Activated naive CD4-positive, alpha-beta T cell treated with anti-CD3 and anti-CD28 coated beads, Interleukin-2, amount 10 ng/mL, durations not matched to agents 7 days and 5 days (primary cell): ENCODE measurements at regions not wholly inside any gene's neighbourhood (a gene's known extent, or its start where the extent isn't known, plus 50 kb on each side); places are given as distances from the start of the nearest gene placed in this dataset.

Experiments
- CTCF ChIA-PET: fragments of 350-600 bp; sonication (Branson Sonifier 250); formaldehyde crosslinking; loops from one replicate; lab custom pipeline; 2021; ENCODE audit warnings: antibody characterized with exemption; lab: Charles Lee
- DNase-seq: peaks from one replicate; pipeline ENCODE4 v3.0.0-alpha.2; 2020
- H3K27ac Mint-ChIP-seq: one replicate; pipeline ENCODE4 v1.8.0; 2021; ENCODE audit warnings: mild to moderate bottlenecking, moderate library complexity, mixed read lengths
- H3K27me3 Mint-ChIP-seq: one replicate; pipeline ENCODE4 v1.8.0; 2021; ENCODE audit warnings: mild to moderate bottlenecking, mixed read lengths
- H3K36me3 Mint-ChIP-seq: one replicate; pipeline ENCODE4 v1.8.0; 2021; ENCODE audit warnings: mixed read lengths
- H3K4me1 Mint-ChIP-seq: one replicate; pipeline ENCODE4 v1.8.0; 2021; ENCODE audit warnings: mixed read lengths
- H3K4me3 Mint-ChIP-seq: one replicate; pipeline ENCODE4 v1.8.0; 2021; ENCODE audit warnings: mild to moderate bottlenecking, moderate library complexity, mixed read lengths
- H3K9me3 Mint-ChIP-seq: one replicate; pipeline ENCODE4 v1.8.0; 2021; ENCODE audit warnings: mixed read lengths

GRCh38 chr13:44752164-44752563 is 176.0 kb upstream of the TSC22D1 start:
- CTCF ChIA-PET = no interaction called here
- no peaks in the 10 kb centered on the region for H3K4me1 Mint-ChIP-seq
- no peak overlapping the region for H3K27ac Mint-ChIP-seq
- no peak for DNase-seq
- no peaks in the 10 kb centered on the region for H3K9me3 Mint-ChIP-seq
- no peak overlapping the region for H3K4me3 Mint-ChIP-seq
- no peaks in the 10 kb centered on the region for H3K27me3 Mint-ChIP-seq
- no peaks in the 10 kb centered on the region for H3K36me3 Mint-ChIP-seq

- Mint-ChIP-seq H3K4me1 (no peaks in the 10 kb centered on the region), H3K27ac (no peak overlapping the region), H3K4me3 (no peak overlapping the region), H3K27me3 (no peaks in the 10 kb centered on the region), H3K36me3 (no peaks in the 10 kb centered on the region), H3K9me3 (no peaks in the 10 kb centered on the region)
- CTCF ChIA-PET = no interaction called here
- DNase-seq = no peak
Measured at GRCh38 chr13:44750630-44751029, 174.5 kb upstream of the TSC22D1 start.

GRCh38 chr13:44749906-44750305 is 173.8 kb upstream of the TSC22D1 start:
- Mint-ChIP-seq H3K27ac (no peak overlapping the region), H3K36me3 (no peaks in the 10 kb centered on the region), H3K27me3 (peaks cover 3% of the 10 kb centered on the region), H3K4me3 (no peak overlapping the region), H3K4me1 (no peaks in the 10 kb centered on the region), H3K9me3 (no peaks in the 10 kb centered on the region)
- no peak for DNase-seq
- CTCF ChIA-PET = interaction anchor here (0.8 kb wide), 1 partner anchor 613 kb away, joined by 3 read pairs; no protein-coding TSS in a partner anchor

GRCh38 chr13:44748439-44748838 is 172.3 kb upstream of the TSC22D1 start:
- peaks cover 5% of the 10 kb centered on the region for H3K27me3 Mint-ChIP-seq
- no peaks in the 10 kb centered on the region for H3K9me3 Mint-ChIP-seq
- no peaks in the 10 kb centered on the region for H3K4me1 Mint-ChIP-seq
- no peak overlapping the region for H3K4me3 Mint-ChIP-seq
- no peaks in the 10 kb centered on the region for H3K36me3 Mint-ChIP-seq
- no peak overlapping the region for H3K27ac Mint-ChIP-seq
- no peak for DNase-seq
- CTCF ChIA-PET = no interaction called here

GRCh38 chr13:44747179-44747578 is 171.0 kb upstream of the TSC22D1 start:
- no peak overlapping the region for H3K4me3 Mint-ChIP-seq
- no peak overlapping the region for H3K27ac Mint-ChIP-seq
- no peaks in the 10 kb centered on the region for H3K9me3 Mint-ChIP-seq
- no peaks in the 10 kb centered on the region for H3K4me1 Mint-ChIP-seq
- CTCF ChIA-PET = no interaction called here
- no peak for DNase-seq
- no peaks in the 10 kb centered on the region for H3K36me3 Mint-ChIP-seq
- peaks cover 5% of the 10 kb centered on the region for H3K27me3 Mint-ChIP-seq

GRCh38 chr13:44746690-44747089 is 170.6 kb upstream of the TSC22D1 start:
- Mint-ChIP-seq H3K36me3 (no peaks in the 10 kb centered on the region), H3K27me3 (peaks cover 5% of the 10 kb centered on the region), H3K9me3 (no peaks in the 10 kb centered on the region), H3K4me3 (no peak overlapping the region), H3K4me1 (no peaks in the 10 kb centered on the region), H3K27ac (no peak overlapping the region)
- no peak for DNase-seq
- CTCF ChIA-PET = no interaction called here

GRCh38 chr13:44744880-44745633 is 168.9 kb upstream of the TSC22D1 start:
- H3K9me3 Mint-ChIP-seq = no peaks in the 10 kb centered on the region
- peaks cover 5% of the 10 kb centered on the region for H3K27me3 Mint-ChIP-seq
- H3K27ac Mint-ChIP-seq = no peak overlapping the region
- CTCF ChIA-PET = interaction anchor here (0.6 kb wide), 1 partner anchor 74 kb away, joined by 3 read pairs; no protein-coding TSS in a partner anchor
- H3K36me3 Mint-ChIP-seq = no peaks in the 10 kb centered on the region
- no peak overlapping the region for H3K4me3 Mint-ChIP-seq
- DNase-seq = no peak
- no peaks in the 10 kb centered on the region for H3K4me1 Mint-ChIP-seq

GRCh38 chr13:44739539-44739938 is 163.4 kb upstream of the TSC22D1 start:
- CTCF ChIA-PET = interaction anchor here (0.7 kb wide), 1 partner anchor 15 kb away, joined by 3 read pairs; no protein-coding TSS in a partner anchor
- Mint-ChIP-seq H3K9me3 (no peaks in the 10 kb centered on the region), H3K27me3 (peaks cover 4% of the 10 kb centered on the region), H3K4me3 (no peak overlapping the region), H3K27ac (no peak overlapping the region), H3K4me1 (no peaks in the 10 kb centered on the region), H3K36me3 (no peaks in the 10 kb centered on the region)
- no peak for DNase-seq

- CTCF ChIA-PET = interaction anchor here (0.6 to 0.7 kb wide), 2 partner anchors 15 to 392 kb away, joined by 3 read pairs; no protein-coding TSS in a partner anchor
Measured at GRCh38 chr13:44739120-44739519, 163.0 kb upstream of the TSC22D1 start.

GRCh38 chr13:44738463-44738862 is 162.3 kb upstream of the TSC22D1 start:
- Mint-ChIP-seq H3K9me3 (no peaks in the 10 kb centered on the region), H3K36me3 (no peaks in the 10 kb centered on the region), H3K4me1 (no peaks in the 10 kb centered on the region), H3K27me3 (peaks cover 4% of the 10 kb centered on the region), H3K4me3 (no peak overlapping the region), H3K27ac (no peak overlapping the region)
- DNase-seq = no peak
- CTCF ChIA-PET = interaction anchor here (0.6 to 1.1 kb wide), 4 partner anchors 16 to 555 kb away, joined by 3 read pairs; no protein-coding TSS in a partner anchor

More at GRCh38 chr13:44739120-44739519, 163.0 kb upstream of the TSC22D1 start:
- H3K36me3 Mint-ChIP-seq = no peaks in the 10 kb centered on the region
- no peaks in the 10 kb centered on the region for H3K9me3 Mint-ChIP-seq
- H3K4me1 Mint-ChIP-seq = no peaks in the 10 kb centered on the region
- no peak for DNase-seq
- no peak overlapping the region for H3K27ac Mint-ChIP-seq
- H3K4me3 Mint-ChIP-seq = no peak overlapping the region
- H3K27me3 Mint-ChIP-seq = peaks cover 4% of the 10 kb centered on the region

GRCh38 chr13:44735806-44736205 is 159.7 kb upstream of the TSC22D1 start:
- H3K4me3 Mint-ChIP-seq = no peak overlapping the region
- no peak overlapping the region for H3K27ac Mint-ChIP-seq
- DNase-seq = no peak
- CTCF ChIA-PET = no interaction called here
- no peaks in the 10 kb centered on the region for H3K9me3 Mint-ChIP-seq
- no peaks in the 10 kb centered on the region for H3K4me1 Mint-ChIP-seq
- no peaks in the 10 kb centered on the region for H3K36me3 Mint-ChIP-seq
- peaks cover 4% of the 10 kb centered on the region for H3K27me3 Mint-ChIP-seq

GRCh38 chr13:44734201-44734707 is 158.1 kb upstream of the TSC22D1 start:
- CTCF ChIA-PET = no interaction called here
- no peaks in the 10 kb centered on the region for H3K4me1 Mint-ChIP-seq
- H3K4me3 Mint-ChIP-seq = no peak overlapping the region
- no peaks in the 10 kb centered on the region for H3K9me3 Mint-ChIP-seq
- H3K27ac Mint-ChIP-seq = no peak overlapping the region
- no peak for DNase-seq
- no peaks in the 10 kb centered on the region for H3K36me3 Mint-ChIP-seq
- H3K27me3 Mint-ChIP-seq = peaks cover 4% of the 10 kb centered on the region

GRCh38 chr13:44732503-44733098 is 156.5 kb upstream of the TSC22D1 start:
- Mint-ChIP-seq H3K4me1 (no peaks in the 10 kb centered on the region), H3K27me3 (peaks cover 4% of the 10 kb centered on the region), H3K27ac (no peak overlapping the region), H3K4me3 (no peak overlapping the region), H3K36me3 (no peaks in the 10 kb centered on the region), H3K9me3 (no peaks in the 10 kb centered on the region)
- CTCF ChIA-PET = no interaction called here
- DNase-seq = no peak

GRCh38 chr13:44730851-44731250 is 154.7 kb upstream of the TSC22D1 start:
- no peaks in the 10 kb centered on the region for H3K4me1 Mint-ChIP-seq
- H3K36me3 Mint-ChIP-seq = no peaks in the 10 kb centered on the region
- H3K27me3 Mint-ChIP-seq = no peaks in the 10 kb centered on the region
- no peak overlapping the region for H3K4me3 Mint-ChIP-seq
- no peak for DNase-seq
- no peaks in the 10 kb centered on the region for H3K9me3 Mint-ChIP-seq
- no peak overlapping the region for H3K27ac Mint-ChIP-seq
- CTCF ChIA-PET = no interaction called here

GRCh38 chr13:44730099-44730498 is 154.0 kb upstream of the TSC22D1 start:
- H3K9me3 Mint-ChIP-seq = no peaks in the 10 kb centered on the region
- H3K27me3 Mint-ChIP-seq = no peaks in the 10 kb centered on the region
- CTCF ChIA-PET = no interaction called here
- no peak for DNase-seq
- no peak overlapping the region for H3K27ac Mint-ChIP-seq
- H3K4me3 Mint-ChIP-seq = no peak overlapping the region
- H3K36me3 Mint-ChIP-seq = no peaks in the 10 kb centered on the region
- H3K4me1 Mint-ChIP-seq = no peaks in the 10 kb centered on the region
